Hepatocyte (in vitro differentiated cells): ENCODE measurements at regions not wholly inside any gene's neighbourhood (a gene's known extent, or its start where the extent isn't known, plus 50 kb on each side); places are given as distances from the start of the nearest gene placed in this dataset.

ENCODE experiments used
- EZH2 ChIP-seq: fragments of 200-600 bp; sonication (generic); IDR thresholded peaks from 2 replicates; pipeline ENCODE4 v1.6.1; 2016; ENCODE audit warnings: antibody characterized with exemption, mild to moderate bottlenecking, borderline replicate concordance
- EZH2phosphoT487 ChIP-seq: fragments of 200-600 bp; sonication (generic); IDR thresholded peaks from one replicate; pipeline ENCODE4 v1.6.1; 2018; ENCODE audit warnings: antibody characterized with exemption, mild to moderate bottlenecking, low read depth, moderate library complexity; ENCODE audit not compliant: unreplicated experiment, severe bottlenecking
- TF ChIP-seq, protein P1 (sequence below): fragments of 200-600 bp; sonication (generic); IDR thresholded peaks from 2 replicates; pipeline ENCODE4 v1.5.1; 2016; ENCODE audit warnings: antibody characterized with exemption, mild to moderate bottlenecking; ENCODE audit not compliant: poor library complexity

DNA sequence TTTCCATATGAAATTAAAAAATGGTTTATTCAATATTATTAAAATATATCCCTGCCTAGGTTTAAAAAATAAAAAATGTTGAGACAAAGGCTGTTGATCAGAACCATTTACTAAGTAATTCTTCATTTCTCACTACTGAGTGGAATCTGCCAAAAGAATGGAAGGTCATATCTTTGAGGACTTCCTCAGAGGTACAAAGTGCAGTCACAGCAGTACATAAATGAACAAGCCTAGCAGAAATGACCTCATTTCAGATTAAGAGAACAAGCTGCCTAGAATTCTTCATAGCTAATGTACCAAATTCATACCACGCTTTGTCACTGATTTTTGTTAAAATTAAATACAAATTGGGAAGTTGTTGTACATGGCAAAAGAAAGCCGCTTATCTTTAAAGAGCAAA lies 318.9 kb upstream of the TFPI start:
- TF ChIP-seq, protein P1, sequence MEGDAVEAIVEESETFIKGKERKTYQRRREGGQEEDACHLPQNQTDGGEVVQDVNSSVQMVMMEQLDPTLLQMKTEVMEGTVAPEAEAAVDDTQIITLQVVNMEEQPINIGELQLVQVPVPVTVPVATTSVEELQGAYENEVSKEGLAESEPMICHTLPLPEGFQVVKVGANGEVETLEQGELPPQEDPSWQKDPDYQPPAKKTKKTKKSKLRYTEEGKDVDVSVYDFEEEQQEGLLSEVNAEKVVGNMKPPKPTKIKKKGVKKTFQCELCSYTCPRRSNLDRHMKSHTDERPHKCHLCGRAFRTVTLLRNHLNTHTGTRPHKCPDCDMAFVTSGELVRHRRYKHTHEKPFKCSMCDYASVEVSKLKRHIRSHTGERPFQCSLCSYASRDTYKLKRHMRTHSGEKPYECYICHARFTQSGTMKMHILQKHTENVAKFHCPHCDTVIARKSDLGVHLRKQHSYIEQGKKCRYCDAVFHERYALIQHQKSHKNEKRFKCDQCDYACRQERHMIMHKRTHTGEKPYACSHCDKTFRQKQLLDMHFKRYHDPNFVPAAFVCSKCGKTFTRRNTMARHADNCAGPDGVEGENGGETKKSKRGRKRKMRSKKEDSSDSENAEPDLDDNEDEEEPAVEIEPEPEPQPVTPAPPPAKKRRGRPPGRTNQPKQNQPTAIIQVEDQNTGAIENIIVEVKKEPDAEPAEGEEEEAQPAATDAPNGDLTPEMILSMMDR: no peak
- TF ChIP-seq EZH2 (no peak), EZH2phosphoT487 (no peak)
